Neuronal stem cell (in vitro differentiated cells): ENCODE measurements at regions not wholly inside any gene's neighbourhood (a gene's known extent, or its start where the extent isn't known, plus 50 kb on each side); places are given as distances from the start of the nearest gene placed in this dataset.

ENCODE experiments used
- DNase-seq: peaks from one replicate; pipeline ENCODE4 v3.0.0-alpha.2; 2013; ENCODE audit warnings: low spot score
- H2AFZ ChIP-seq: one replicate; pipeline ENCODE4 v1.6.1; 2013; ENCODE audit warnings: mild to moderate bottlenecking, low read length, inconsistent platforms
- H2AK5ac ChIP-seq: 2 replicates; pipeline ENCODE4 v1.6.1; 2013; ENCODE audit warnings: low read depth, mild to moderate bottlenecking, inconsistent platforms, low read length, moderate library complexity, mixed read lengths
- H2BK120ac ChIP-seq: 2 replicates; pipeline ENCODE4 v1.6.1; 2013; ENCODE audit warnings: low read depth, mild to moderate bottlenecking, inconsistent platforms, low read length, moderate library complexity, mixed read lengths
- H2BK12ac ChIP-seq: one replicate; pipeline ENCODE4 v1.6.1; 2013; ENCODE audit warnings: low read length, inconsistent platforms
- H2BK15ac ChIP-seq: 2 replicates; pipeline ENCODE4 v1.6.1; 2013; ENCODE audit warnings: mild to moderate bottlenecking, low read length, inconsistent platforms, mixed read lengths
- H2BK5ac ChIP-seq: one replicate; pipeline ENCODE4 v1.6.1; 2013; ENCODE audit warnings: inconsistent platforms, mild to moderate bottlenecking, low read length, moderate library complexity
- H3K14ac ChIP-seq: one replicate; pipeline ENCODE4 v1.6.1; 2013; ENCODE audit warnings: low read length, inconsistent platforms
- H3K18ac ChIP-seq: 2 replicates; pipeline ENCODE4 v1.6.1; 2013; ENCODE audit warnings: low read length, inconsistent platforms
- H3K23ac ChIP-seq: 2 replicates; pipeline ENCODE4 v1.6.1; 2013; ENCODE audit warnings: low read depth, mild to moderate bottlenecking, mixed read lengths, low read length, inconsistent platforms; ENCODE audit not compliant: poor library complexity
- H3K27ac ChIP-seq: replicated peaks from 3 replicates; pipeline ENCODE4 v1.5.1; 2013; ENCODE audit warnings: low read length, inconsistent platforms
- H3K27me3 ChIP-seq, 3 experiments: 2 replicates each; pipeline ENCODE4 v1.6.1; 2013; ENCODE audit warnings: low read length in 3 of 3, mild to moderate bottlenecking in 2 of 3, inconsistent platforms in 1 of 3, low read depth in 1 of 3, mixed read lengths in 1 of 3, moderate library complexity in 1 of 3; ENCODE audit not compliant: control insufficient read depth in 3 of 3, insufficient read depth in 3 of 3
- H3K36me3 ChIP-seq, 2 donors: replicated peaks in 1 of 2; 2 replicates each; pipeline ENCODE4 v1.6.1; 2013; ENCODE audit warnings: low read length in 2 of 2; ENCODE audit not compliant: control insufficient read depth in 2 of 2, insufficient read depth in 2 of 2
- H3K4ac ChIP-seq: 2 replicates; pipeline ENCODE4 v1.6.1; 2013; ENCODE audit warnings: inconsistent platforms, mild to moderate bottlenecking, low read length, moderate library complexity
- H3K4me1 ChIP-seq, 2 donors: 1 replicate in 1 of 2; 2 replicates in 1 of 2; pipeline ENCODE4 v1.6.1; 2013; ENCODE audit warnings: low read length in 2 of 2, low read depth in 1 of 2; ENCODE audit not compliant: control insufficient read depth in 2 of 2, insufficient read depth in 1 of 2
- H3K4me2 ChIP-seq: one replicate; pipeline ENCODE4 v1.6.1; 2013; ENCODE audit warnings: mild to moderate bottlenecking, low read length, inconsistent platforms; ENCODE audit not compliant: insufficient read depth, poor library complexity, severe bottlenecking
- H3K4me3 ChIP-seq, 2 donors: 2 replicates each; pipeline ENCODE4 v1.5.1; 2013; ENCODE audit warnings: low read length in 2 of 2, mild to moderate bottlenecking in 2 of 2, inconsistent platforms in 1 of 2, moderate library complexity in 1 of 2
- H3K79me1 ChIP-seq: one replicate; pipeline ENCODE4 v1.6.1; 2013; ENCODE audit warnings: low read depth, mild to moderate bottlenecking, inconsistent platforms, low read length, moderate library complexity
- H3K9ac ChIP-seq: one replicate; pipeline ENCODE4 v1.6.1; 2013; ENCODE audit warnings: mild to moderate bottlenecking, low read depth, low read length, inconsistent platforms; ENCODE audit not compliant: poor library complexity
- H3K9me3 ChIP-seq, 2 donors: replicated peaks in 1 of 2; 2 replicates each; pipeline versions ENCODE3 to v1.6.1; 2013; ENCODE audit warnings: low read length in 2 of 2, mild to moderate bottlenecking in 2 of 2, inconsistent platforms in 1 of 2, low read depth in 1 of 2, mixed read lengths in 1 of 2, moderate library complexity in 1 of 2; ENCODE audit not compliant: control insufficient read depth in 2 of 2, insufficient read depth in 1 of 2
- H4K8ac ChIP-seq: one replicate; pipeline ENCODE4 v1.6.1; 2013; ENCODE audit warnings: low read depth, mild to moderate bottlenecking, inconsistent platforms, low read length, moderate library complexity
- H4K91ac ChIP-seq: one replicate; pipeline ENCODE4 v1.6.1; 2013; ENCODE audit warnings: low read length, low read depth, mild to moderate bottlenecking, inconsistent platforms; ENCODE audit not compliant: poor library complexity
- WGBS, 2 donors: extraction: QIAGEN DNeasy Blood & Tissue Kit; methylation state at CpG; one replicate each; pipeline ENCODE4 v1.1.7; 2013; ENCODE audit warnings: missing lambda C conversion rate in 2 of 2, mixed read lengths in 1 of 2; ENCODE audit not compliant: insufficient read length in 2 of 2, insufficient replicate concordance in 1 of 2; ENCODE audit errors: extremely low coverage in 2 of 2; 5-methylcytosine and 5-hydroxymethylcytosine counted together

GRCh38 chr2:6496376-6496775 lies 369.3 kb downstream of the CMPK2 start:
- no CpG with 5 or more reads among the region's 14 CpGs for WGBS, 2 donors
- Histone ChIP-seq H3K79me1 (no peaks in the 10 kb centered on the region), H2AFZ (no peak overlapping the region), H3K14ac (no peak overlapping the region), H2AK5ac (peak overlapping the region; percentile 43), H4K8ac (no peak overlapping the region), H2BK5ac (no peak overlapping the region), H3K9ac (no peak overlapping the region), H4K91ac (no peak overlapping the region), H3K36me3 (no peaks in the 10 kb centered on the region), H3K9me3 (no peaks in the 10 kb centered on the region), H3K18ac (peak overlapping the region; percentile 9), H3K27me3 (no peaks in the 10 kb centered on the region), H2BK120ac (no peak overlapping the region), H2BK15ac (peak overlapping the region; percentile 52), H3K27ac (no peak overlapping the region), H3K4me1 (peaks cover 3 to 5% of the 10 kb centered on the region in 2 donors), H2BK12ac (peak overlapping the region; percentile 0), H3K4me2 (no peak overlapping the region), H3K4me3 (no peak overlapping the region), H3K4ac (no peak overlapping the region), H3K23ac (no peak overlapping the region)
- no peak for DNase-seq

GRCh38 chr2:6497048-6497447 lies 368.7 kb downstream of the CMPK2 start:
- no peaks in the 10 kb centered on the region for H3K36me3 ChIP-seq
- H2BK120ac ChIP-seq = no peak overlapping the region
- no peaks in the 10 kb centered on the region for H3K79me1 ChIP-seq
- no peak overlapping the region for H2BK12ac ChIP-seq
- DNase-seq = no peak
- no peaks in the 10 kb centered on the region for H3K9me3 ChIP-seq
- no peak overlapping the region for H3K18ac ChIP-seq
- H3K4me2 ChIP-seq = no peak overlapping the region
- no peak overlapping the region for H2BK5ac ChIP-seq
- H3K27me3 ChIP-seq = no peaks in the 10 kb centered on the region
- H3K4ac ChIP-seq = no peak overlapping the region
- H3K4me3 ChIP-seq = no peak overlapping the region
- H2BK15ac ChIP-seq = no peak overlapping the region
- no peak overlapping the region for H2AK5ac ChIP-seq
- H4K8ac ChIP-seq = no peak overlapping the region
- no peaks in the 10 kb centered on the region for H3K4me1 ChIP-seq
- WGBS, 2 donors = no CpG with 5 or more reads among the region's 1 CpG
- H2AFZ ChIP-seq = no peak overlapping the region
- H3K9ac ChIP-seq = no peak overlapping the region
- no peak overlapping the region for H3K23ac ChIP-seq
- no peak overlapping the region for H3K27ac ChIP-seq
- no peak overlapping the region for H3K14ac ChIP-seq
- no peak overlapping the region for H4K91ac ChIP-seq

GRCh38 chr2:6498841-6499240 lies 366.9 kb downstream of the CMPK2 start:
- no CpG with 5 or more reads among the region's 6 CpGs for WGBS, 2 donors
- H3K14ac ChIP-seq = no peak overlapping the region
- H2BK120ac ChIP-seq = no peak overlapping the region
- no peak overlapping the region for H2BK12ac ChIP-seq
- no peak overlapping the region for H2AK5ac ChIP-seq
- no peak overlapping the region for H3K4ac ChIP-seq
- H3K27ac ChIP-seq = no peak overlapping the region
- no peak overlapping the region for H2AFZ ChIP-seq
- H3K18ac ChIP-seq = no peak overlapping the region
- no peak for DNase-seq
- no peak overlapping the region for H3K4me2 ChIP-seq
- no peak overlapping the region for H4K8ac ChIP-seq
- no peaks in the 10 kb centered on the region for H3K36me3 ChIP-seq
- no peaks in the 10 kb centered on the region for H3K79me1 ChIP-seq
- H3K9me3 ChIP-seq = no peaks in the 10 kb centered on the region
- no peak overlapping the region for H2BK15ac ChIP-seq
- H2BK5ac ChIP-seq = no peak overlapping the region
- no peak overlapping the region for H3K23ac ChIP-seq
- no peak overlapping the region for H3K4me3 ChIP-seq
- no peak overlapping the region for H3K9ac ChIP-seq
- H4K91ac ChIP-seq = no peak overlapping the region
- no peaks in the 10 kb centered on the region for H3K4me1 ChIP-seq
- no peaks in the 10 kb centered on the region for H3K27me3 ChIP-seq

- Histone ChIP-seq H3K23ac (no peak overlapping the region), H3K4me2 (no peak overlapping the region)
- WGBS, 2 donors = no CpG with 5 or more reads among the region's 2 CpGs
Measured at GRCh38 chr2:6499691-6500090, 366.0 kb downstream of the CMPK2 start.

More at GRCh38 chr2:6499691-6500090, 366.0 kb downstream of the CMPK2 start:
- Histone ChIP-seq H2BK5ac (no peak overlapping the region), H2BK120ac (no peak overlapping the region), H2BK12ac (no peak overlapping the region), H3K4me3 (no peak overlapping the region), H2AFZ (no peak overlapping the region), H3K27me3 (no peaks in the 10 kb centered on the region), H3K79me1 (no peaks in the 10 kb centered on the region), H3K18ac (no peak overlapping the region), H4K91ac (no peak overlapping the region), H2AK5ac (no peak overlapping the region), H3K4me1 (peaks cover 0 to 3% of the 10 kb centered on the region in 2 donors), H3K14ac (no peak overlapping the region), H3K4ac (no peak overlapping the region), H3K27ac (no peak overlapping the region), H3K36me3 (no peaks in the 10 kb centered on the region), H4K8ac (no peak overlapping the region), H3K9ac (no peak overlapping the region), H3K9me3 (peaks cover 0 to 3% of the 10 kb centered on the region in 2 donors), H2BK15ac (no peak overlapping the region)
- no peak for DNase-seq
